Stimulated activated CD8-positive, alpha-beta memory T cell treated with anti-CD3 and anti-CD28 coated beads, Interleukin-15, amount 100 ng/mL, for 1 hour (primary cell): ENCODE measurements at regions not wholly inside any gene's neighbourhood (a gene's known extent, or its start where the extent isn't known, plus 50 kb on each side); places are given as distances from the start of the nearest gene placed in this dataset.
"Not testable (repeated sequence)": the region's sequence is repeated elsewhere in the genome, so short reads cannot be mapped to it uniquely, and the experiment has no call there.

Source experiments
- DNase-seq: peaks from one replicate; pipeline ENCODE4 v3.0.0-alpha.2; 2020; ENCODE audit warnings: low read depth

DNA sequence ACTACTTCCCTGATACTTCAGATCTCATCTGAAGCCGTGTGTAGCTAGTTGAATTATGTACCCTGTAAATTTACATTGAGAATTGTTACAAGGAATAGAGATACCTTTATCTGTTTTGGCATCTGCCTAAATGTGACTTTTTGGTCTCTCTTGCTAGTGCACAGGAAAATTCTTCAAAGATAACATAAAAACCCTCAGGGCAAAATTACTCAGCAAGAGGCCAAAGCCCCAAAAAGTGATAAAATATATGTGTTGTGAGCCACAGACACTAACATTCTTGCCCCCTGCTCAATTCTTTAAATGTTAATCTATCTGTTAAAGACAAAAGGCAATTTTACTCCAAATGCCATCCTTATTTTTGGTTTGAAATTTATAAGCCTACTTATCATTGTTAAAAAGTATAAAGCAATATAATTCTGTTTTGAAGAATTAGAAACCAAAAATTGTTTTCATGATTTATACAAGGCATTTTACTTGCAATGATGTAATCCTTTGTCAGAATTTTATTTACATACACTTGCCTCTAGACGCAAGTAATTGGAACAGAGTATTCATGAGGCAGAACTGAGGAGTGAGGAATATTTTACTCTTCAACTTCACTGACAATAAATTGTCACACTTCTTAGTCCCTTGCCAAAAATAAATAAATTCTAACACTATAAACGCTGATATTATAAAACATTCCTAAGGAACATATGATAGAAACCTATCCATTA is 186.2 kb downstream of the EPM2A start:
- DNase-seq: no peak

DNA sequence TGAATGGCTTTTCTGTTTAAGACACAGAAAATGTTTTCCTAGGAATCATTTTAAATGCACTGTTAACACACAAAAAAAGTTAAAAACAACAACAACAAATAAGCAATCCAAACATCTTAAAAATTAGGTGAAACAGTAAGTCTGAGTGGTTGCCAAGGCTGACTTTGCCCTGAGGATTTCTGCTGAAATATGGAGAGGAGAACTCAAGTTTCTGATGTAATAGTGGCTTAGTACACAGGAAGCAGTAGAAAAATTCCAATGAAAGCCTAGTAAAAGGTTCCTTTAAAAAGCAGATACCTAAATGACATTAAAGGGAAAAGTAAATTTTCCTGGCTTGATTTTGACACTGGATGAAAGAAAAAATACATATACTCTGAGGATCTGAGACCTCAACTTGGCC is 184.2 kb downstream of the EPM2A start:
- no peak for DNase-seq

DNA sequence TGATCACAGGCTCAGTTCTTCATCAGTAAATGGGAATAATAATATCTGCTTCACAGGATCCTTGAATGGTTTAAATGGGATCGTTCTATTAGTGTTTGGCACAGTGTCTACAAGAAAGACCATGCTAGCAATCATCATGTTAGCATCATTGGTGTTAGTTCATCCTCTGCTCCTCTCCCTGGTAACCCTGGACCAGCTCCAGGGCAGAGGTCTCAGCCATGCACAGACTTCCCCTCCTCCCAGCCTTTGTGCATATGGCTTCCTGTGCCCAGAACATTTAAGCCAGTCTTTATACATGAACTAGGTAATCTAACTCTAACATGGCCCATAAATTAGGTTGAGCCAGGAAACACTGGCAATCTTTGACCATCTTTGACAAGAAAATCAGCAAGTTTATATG is 180.2 kb downstream of the EPM2A start:
- no peak for DNase-seq

DNA sequence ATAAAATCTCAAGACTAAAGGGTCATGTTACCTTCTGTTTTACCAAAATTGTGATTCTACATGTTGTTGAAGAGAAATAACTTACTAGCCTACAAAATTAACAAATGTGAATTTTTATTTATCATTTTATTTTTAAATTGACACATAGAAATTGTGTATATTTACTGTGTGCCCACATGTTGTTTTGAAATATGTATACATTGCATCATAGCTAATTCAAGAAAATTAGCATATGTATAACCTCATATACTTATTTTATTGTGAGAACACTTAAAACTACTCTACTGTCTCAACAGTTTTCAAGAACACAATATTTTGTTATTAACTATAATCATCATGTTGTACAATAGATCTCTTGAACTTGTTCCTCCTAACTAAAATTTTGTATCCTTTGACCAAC is 177.8 kb downstream of the EPM2A start:
- DNase-seq: no peak

DNA sequence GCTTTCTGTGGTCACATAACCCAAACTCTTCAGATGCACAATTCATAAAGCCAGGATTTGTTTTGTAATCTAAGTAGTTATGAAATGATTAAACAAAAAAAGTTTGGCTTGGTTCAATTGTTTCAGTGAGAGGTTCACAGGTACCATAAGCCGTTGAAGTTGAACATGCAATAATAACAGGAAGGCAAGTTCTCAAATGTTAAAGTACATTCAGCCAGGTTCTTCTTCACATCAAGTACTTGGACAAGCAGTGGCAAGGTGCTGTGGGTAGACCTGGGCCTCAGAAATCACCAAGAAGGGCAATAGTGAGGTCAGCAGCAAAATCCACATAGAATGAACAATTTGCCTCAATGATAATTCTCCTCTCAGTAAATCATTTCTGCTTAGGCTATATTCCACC is 175.5 kb downstream of the EPM2A start:
- no peak for DNase-seq

DNA sequence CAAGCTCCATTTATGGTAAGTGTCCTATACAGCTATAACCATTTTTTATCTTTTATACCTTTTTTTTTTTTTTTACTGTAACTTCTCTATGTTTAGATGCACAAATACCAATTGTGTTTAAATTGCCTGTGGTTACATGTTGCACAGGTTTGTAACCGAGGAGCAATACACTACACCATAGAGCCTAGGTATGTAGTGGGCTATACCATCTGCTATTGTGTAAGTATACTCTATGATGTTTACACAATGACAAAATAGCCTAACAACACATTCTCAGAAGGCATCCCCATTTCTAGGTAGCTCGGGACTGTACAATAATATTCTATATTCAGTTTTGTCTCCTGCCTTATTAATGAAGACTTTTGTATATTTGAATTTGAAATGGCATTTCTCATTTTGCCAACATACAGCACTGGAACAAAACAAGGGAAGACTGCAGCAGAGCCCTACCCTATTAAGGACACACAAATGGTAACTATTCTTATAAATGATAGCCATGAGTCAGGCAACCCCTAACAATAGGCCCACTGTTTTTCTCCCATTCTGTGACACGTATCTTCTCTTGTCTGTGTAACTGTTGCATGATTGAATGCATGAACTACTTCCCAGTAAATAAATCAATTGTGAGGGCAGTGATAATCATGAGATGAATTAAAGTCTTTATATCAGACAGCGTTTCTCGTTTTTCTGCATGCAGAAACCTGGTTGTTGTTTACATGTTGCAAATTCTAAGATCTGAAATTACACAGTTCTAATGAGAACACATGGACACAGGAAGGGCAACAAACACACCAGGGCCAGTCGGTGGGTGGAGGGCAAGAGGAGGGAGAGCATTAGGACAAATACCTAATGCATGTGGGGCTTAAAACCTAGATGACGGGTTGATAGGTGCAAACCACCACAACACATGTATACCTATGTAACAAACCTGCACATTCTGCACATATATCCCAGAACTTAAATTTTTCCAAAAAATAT is 173.9 kb downstream of the EPM2A start:
- DNase-seq: no peak

DNA sequence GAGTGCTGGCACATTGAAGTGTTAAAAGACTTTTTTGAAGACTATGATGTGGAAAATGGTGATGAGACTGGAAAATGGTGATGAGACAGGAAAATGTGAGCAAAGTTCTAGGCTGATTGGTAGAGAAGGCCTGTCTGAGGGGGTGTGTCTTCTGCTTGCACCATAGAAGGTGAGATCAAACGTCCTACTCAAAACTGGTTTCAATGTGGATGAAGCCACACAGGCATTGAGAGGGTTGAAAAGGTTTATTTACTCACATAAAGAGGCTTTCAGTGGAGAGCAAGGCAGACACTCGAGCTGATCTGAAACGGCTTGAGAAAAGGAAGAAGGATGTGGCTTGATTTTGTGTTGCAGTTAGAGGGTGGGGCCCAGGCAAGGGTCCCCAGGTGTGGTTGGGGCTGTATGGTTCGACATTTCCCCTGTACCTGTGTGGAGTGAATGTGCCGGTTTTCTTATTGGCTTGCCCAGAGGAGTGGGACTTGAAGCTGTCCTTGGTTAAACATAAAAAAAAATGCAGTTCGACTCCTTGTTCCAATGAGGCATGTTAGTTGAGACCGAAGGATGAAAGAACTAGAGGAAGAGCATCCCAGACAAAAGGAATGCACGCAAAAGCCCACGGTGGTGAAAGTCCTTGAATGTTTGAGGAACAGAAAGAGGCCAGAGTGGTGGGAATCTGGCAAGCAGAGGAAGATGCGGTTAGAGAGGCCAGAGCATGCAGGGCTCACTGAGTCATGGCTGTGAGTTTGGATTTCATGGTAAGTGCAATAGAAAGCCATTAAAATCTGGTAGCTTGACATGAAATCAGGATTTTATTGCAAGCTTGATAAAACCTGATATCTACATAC is 172.3 kb downstream of the EPM2A start:
- no peak for DNase-seq

DNA sequence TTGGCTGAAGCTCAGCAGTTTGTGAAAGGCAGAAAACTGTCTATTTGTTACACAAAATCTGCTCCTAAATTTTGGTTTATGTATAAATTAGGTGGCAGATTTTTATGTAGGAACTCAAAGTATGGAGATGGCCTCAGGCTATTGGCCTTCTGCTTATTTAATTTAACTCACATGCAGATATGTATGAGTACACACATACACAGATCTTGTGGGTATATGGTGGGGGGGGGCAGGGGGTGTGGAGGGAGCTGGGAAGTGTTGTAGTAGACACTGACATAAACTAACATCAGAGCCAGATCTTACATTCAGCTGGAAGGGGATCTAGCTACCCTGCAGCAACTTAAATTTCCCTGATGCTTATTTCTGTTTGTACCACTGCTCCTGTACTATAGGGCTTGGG is 170.8 kb downstream of the EPM2A start:
- DNase-seq: no peak

DNA sequence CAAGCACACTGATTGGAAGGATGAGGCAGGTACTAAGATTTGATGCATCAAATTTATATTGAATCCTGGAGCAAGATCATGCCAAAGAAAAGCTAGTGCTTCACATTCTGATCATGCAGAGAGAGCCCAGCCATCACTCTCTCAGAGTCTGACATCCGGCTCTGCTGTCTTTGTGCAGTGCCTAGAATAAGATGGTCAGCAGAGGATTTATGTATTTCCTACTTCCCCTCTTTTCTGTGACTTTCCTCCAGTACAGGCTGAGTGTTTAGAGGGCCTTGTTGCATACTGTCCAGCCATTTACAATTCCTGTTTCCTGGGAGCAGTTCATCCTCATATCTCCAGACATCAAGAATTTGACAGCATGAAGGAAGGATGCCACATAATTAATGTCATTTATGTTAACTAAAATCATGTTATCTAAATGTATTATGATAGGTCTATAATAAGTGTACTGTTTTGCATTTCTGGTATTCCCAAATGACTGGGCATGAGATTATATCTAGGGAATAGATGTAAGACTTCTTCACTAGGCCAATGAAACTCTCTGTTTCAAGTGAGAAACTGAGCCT is 167.6 kb downstream of the EPM2A start:
- no peak for DNase-seq

DNA sequence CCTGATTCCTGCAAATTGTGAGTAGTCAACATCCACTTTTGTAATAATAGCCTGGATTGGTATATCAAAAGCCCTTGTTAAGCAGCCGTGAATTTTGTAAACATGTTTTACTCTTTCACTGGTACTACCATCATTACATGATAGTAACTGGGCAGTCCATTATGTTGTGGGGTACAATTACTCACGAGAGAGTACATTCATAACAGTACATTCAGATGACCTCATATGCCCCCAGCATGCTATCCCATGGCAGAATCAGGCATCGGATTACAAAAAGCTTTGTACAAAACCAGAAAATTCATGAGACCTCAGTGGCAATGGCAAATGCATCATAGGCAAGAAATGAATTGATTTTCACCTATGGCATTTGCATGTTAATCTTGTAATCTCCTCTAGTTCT is 166.2 kb downstream of the EPM2A start:
- no peak for DNase-seq

DNA sequence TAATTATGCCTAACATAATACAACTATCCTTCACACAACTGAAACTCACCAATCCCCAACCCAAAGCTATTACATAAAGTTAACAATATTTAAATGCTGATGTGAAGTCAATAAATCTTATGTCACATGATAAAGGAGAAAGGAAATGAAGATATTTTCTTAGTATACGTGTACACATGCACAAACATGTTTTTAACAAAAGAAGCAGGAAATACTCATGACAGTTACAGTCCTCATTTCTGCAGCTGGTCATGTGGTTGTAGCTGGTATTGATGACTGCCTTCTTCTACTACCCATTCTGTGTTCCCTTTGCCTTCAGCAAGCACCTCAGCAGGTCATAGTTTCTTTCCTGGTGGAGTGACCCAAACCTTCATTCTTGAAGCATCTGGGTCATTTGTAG is 165.0 kb downstream of the EPM2A start:
- DNase-seq: not testable (repeated sequence)

DNA sequence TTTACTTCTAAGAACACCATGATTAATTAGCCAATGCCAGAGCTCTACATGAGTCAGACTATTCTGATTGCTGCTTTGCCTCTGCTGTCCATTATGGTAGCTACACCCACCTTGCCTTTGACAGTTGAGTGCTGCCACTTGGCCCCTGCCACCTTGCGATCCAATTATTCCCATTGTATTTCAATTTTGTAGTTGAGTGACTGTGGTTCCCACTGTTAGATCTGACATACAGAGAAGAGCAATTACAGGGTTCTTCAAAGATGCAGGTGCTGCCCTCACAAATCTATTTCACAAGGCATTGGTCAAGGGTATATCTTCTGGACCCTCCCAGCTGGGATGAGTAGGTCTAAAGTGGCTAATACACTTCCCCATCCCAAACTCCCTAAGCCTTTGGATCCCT is 161.1 kb downstream of the EPM2A start:
- DNase-seq: not testable (repeated sequence)
